ENCODE measurements at regions not wholly inside any gene's neighbourhood (a gene's known extent, or its start where the extent isn't known, plus 50 kb on each side); places are given as distances from the start of the nearest gene placed in this dataset.
"Not testable (repeated sequence)": the region's sequence is repeated elsewhere in the genome, so short reads cannot be mapped to it uniquely, and the experiment has no call there.

DNA sequence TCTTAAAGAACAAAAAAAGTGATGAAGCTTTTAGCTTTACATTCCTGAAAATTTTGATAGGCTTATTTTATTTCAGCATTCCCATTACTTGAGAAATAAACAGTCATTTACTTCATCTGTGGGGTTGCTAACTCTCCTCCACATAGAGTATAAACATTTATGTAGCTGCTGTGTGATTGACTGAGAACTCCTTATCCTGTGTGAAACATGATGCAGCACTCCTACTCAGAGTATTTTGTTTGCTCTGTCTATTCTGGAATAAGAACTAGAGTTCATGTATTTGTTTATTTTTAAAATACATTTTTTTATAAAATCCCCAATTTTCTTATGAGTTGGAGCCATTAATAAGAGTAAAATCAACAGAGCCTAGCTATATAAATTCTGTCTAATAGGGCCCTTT lies 318.7 kb upstream of the SPAG17 start:
- no peak for DNase-seq
- no peak overlapping the region for H3K4me3 Mint-ChIP-seq
- ATAC-seq (replicated peaks in 1 of 2) = no peak
- H3K9me3 Mint-ChIP-seq = peaks cover 2 to 8% of the 10 kb centered on the region in 2 donors
- no peaks in the 10 kb centered on the region for H3K4me1 Mint-ChIP-seq (ENCODE audit: low read depth)
- peaks cover 0 to 3% of the 10 kb centered on the region in 2 donors for H3K36me3 Mint-ChIP-seq (ENCODE audit: insufficient read depth in 2 of 2)
- no peak overlapping the region for H3K27ac Mint-ChIP-seq
- no peaks in the 10 kb centered on the region for H3K27me3 Mint-ChIP-seq (ENCODE audit: low read depth)

DNA sequence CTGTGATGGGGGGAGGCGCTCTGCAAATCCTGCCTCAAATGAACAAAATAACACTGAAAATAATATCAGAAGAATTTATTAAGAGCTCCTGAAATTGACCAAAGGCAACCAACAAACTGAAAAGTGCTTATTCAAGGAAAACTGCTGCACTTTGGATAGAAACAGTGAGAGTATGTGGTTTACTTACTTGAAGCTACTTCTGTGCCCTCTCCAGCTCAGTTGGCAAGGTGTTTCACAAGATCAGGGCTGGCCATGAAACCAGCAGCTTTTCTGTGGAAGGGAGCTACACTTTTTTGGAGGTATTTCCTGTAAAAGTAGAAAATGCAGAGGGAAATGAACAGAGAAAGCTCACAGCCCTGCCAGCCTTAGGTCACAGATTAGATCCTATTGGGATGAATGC lies 310.0 kb upstream of the SPAG17 start:
- no peak overlapping the region for H3K4me3 Mint-ChIP-seq
- no peaks in the 10 kb centered on the region for H3K36me3 Mint-ChIP-seq (ENCODE audit: insufficient read depth in 2 of 2)
- no peak overlapping the region for H3K27ac Mint-ChIP-seq
- no peaks in the 10 kb centered on the region for H3K27me3 Mint-ChIP-seq (ENCODE audit: low read depth)
- no peaks in the 10 kb centered on the region for H3K4me1 Mint-ChIP-seq (ENCODE audit: low read depth)
- H3K9me3 Mint-ChIP-seq = peaks cover 2 to 3% of the 10 kb centered on the region in 2 donors
- ATAC-seq (replicated peaks in 1 of 2) = no peak
- no peak for DNase-seq

DNA sequence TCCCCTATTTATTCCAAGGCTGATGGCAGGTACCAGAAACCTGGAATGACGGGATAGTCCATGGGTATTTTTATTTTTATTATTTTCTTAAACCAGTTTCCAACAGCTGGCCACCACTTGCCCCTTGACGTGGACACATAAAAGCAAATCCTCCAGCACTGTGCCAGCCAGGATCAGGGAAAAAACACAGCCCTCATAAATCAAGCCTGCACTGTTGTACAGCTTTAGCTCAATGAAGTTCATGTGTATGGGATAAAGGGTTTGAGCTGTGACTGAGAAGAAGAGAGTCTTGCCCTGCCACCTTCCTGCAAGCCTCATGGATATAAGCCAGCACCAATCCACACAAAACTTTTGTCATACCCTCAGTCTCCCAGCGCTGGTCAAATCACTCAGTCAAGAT lies 303.8 kb upstream of the SPAG17 start:
- ATAC-seq (replicated peaks in 1 of 2) = no peak
- Mint-ChIP-seq H3K9me3 (peaks cover 9 to 10% of the 10 kb centered on the region in 2 donors), H3K36me3 (ENCODE audit: insufficient read depth in 2 of 2) (no peaks in the 10 kb centered on the region), H3K4me1 (ENCODE audit: low read depth) (no peaks in the 10 kb centered on the region), H3K27ac (no peak overlapping the region), H3K4me3 (no peak overlapping the region), H3K27me3 (ENCODE audit: low read depth) (no peaks in the 10 kb centered on the region)
- no peak for DNase-seq

DNA sequence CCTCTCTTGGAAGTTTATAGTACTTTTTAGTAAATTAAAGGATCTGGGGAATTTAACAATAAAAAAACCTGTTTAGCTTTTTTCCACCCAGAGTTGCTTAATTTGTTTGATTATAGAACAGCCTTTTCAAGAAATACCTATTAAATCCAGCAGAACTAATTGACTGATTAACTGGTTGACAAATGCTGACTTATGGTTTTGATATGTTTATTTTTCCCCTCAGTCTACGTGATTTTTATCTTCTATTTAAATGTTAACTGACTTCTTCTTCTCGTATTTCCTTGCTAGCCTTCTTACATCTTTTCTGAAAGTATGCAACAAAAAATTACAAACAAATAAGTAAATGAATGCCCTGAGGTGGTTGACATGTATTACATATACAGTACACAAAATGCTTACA lies 302.9 kb upstream of the SPAG17 start:
- H3K4me3 Mint-ChIP-seq = no peak overlapping the region
- DNase-seq (no peak), ATAC-seq (replicated peaks in 1 of 2) (no peak)
- peaks cover 9 to 12% of the 10 kb centered on the region in 2 donors for H3K9me3 Mint-ChIP-seq
- H3K4me1 Mint-ChIP-seq (ENCODE audit: low read depth) = no peaks in the 10 kb centered on the region
- H3K36me3 Mint-ChIP-seq (ENCODE audit: insufficient read depth in 2 of 2) = no peaks in the 10 kb centered on the region
- no peak overlapping the region for H3K27ac Mint-ChIP-seq
- no peaks in the 10 kb centered on the region for H3K27me3 Mint-ChIP-seq (ENCODE audit: low read depth)

DNA sequence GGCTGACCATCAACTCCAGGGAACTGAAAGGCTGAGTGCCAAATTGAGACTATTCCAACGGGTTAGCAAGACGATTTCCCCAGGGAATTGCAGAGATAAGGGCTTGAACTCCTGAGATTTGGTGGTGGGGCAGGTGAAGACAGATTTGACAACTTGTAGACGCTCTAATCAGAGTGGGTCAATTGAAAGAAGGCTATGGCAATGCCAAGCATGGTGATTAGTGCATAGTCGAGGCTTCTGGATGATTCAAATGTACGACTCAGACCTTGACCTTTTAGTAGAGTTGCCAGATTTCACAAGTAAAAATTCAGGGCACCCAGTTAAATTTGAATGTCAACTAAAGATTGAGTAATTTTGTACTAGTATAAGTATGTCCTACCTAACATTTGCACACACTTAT lies 302.1 kb upstream of the SPAG17 start:
- Mint-ChIP-seq H3K27me3 (ENCODE audit: low read depth) (no peaks in the 10 kb centered on the region), H3K4me3 (no peak overlapping the region), H3K36me3 (ENCODE audit: insufficient read depth in 2 of 2) (no peaks in the 10 kb centered on the region)

DNA sequence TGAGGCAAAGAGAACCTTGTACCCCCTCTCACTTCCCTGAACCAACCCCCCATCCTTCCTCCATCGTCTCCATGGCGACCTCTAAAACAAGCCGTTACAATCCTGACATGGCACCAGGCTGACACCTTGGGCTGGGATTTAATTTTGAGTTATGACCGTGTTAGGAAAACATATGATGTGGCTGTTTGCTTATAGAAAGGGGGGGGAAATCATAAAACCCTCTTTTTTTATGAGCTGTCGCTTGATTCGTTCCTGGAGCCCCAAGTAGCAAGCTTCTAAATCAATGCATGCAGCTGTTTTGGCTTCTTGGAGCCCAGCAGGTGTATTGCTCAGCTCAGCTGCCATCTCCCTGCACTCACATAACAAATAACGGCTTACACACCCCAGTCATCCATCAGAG lies 301.2 kb upstream of the SPAG17 start:
- no peaks in the 10 kb centered on the region for H3K36me3 Mint-ChIP-seq (ENCODE audit: insufficient read depth in 2 of 2)
- H3K27ac Mint-ChIP-seq = no peak overlapping the region
- H3K9me3 Mint-ChIP-seq = peaks cover 12 to 14% of the 10 kb centered on the region in 2 donors
- DNase-seq = no peak
- no peaks in the 10 kb centered on the region for H3K4me1 Mint-ChIP-seq (ENCODE audit: low read depth)
- ATAC-seq (replicated peaks in 1 of 2) = no peak
- no peaks in the 10 kb centered on the region for H3K27me3 Mint-ChIP-seq (ENCODE audit: low read depth)
- H3K4me3 Mint-ChIP-seq = no peak overlapping the region

More for the DNA sequence above, 302.1 kb upstream of the SPAG17 start:
- Mint-ChIP-seq H3K4me1 (ENCODE audit: low read depth) (no peaks in the 10 kb centered on the region), H3K9me3 (peaks cover 12 to 14% of the 10 kb centered on the region in 2 donors), H3K27ac (no peak overlapping the region)
- ATAC-seq (replicated peaks in 1 of 2) (no peak), DNase-seq (no peak)

DNA sequence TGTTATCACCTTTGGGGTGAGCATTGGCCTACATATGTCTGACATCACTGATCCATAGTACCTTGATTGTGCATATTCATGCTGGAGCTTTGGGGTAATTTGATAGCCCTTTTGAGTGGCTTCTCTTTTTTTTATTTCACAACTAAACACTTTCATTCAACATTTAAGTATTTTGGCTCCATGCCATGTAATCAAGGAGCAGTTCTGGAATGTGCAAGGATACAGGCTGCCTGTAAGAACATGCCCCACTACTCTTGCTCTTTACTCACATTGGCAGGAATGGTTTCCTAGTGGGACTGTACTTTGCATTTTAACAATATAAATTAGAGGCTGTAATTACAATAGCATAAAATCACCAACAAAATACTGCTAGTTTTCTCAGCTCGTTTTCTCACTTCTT lies 300.7 kb upstream of the SPAG17 start:
- Mint-ChIP-seq H3K36me3 (ENCODE audit: insufficient read depth in 2 of 2) (no peaks in the 10 kb centered on the region), H3K27ac (no peak overlapping the region), H3K4me1 (ENCODE audit: low read depth) (no peaks in the 10 kb centered on the region), H3K9me3 (peaks cover 10 to 14% of the 10 kb centered on the region in 2 donors), H3K4me3 (no peak overlapping the region), H3K27me3 (ENCODE audit: low read depth) (no peaks in the 10 kb centered on the region)
- no peak for ATAC-seq (replicated peaks in 1 of 2)
- no peak for DNase-seq

DNA sequence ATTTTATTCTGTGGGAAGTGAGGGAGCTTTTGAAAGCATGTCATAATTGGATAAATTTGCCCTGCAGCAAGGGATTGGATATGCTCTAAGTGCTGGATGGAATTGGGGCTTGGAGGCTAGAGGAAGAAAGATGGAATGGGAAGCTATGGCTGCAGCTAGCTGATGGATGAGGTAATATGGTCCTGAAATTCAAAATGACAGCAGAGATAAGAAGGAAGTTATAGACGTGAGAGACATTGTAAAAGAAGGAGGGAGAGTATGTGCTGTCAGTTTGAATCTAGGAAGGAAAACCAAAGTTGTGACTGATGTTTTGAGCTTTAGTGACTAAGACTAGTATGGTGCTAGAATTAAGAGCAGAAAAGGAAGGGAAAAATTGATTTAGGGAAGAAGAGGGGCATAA lies 299.9 kb upstream of the SPAG17 start:
- DNase-seq (no peak), ATAC-seq (replicated peaks in 1 of 2) (no peak)
- Mint-ChIP-seq H3K36me3 (ENCODE audit: insufficient read depth in 2 of 2) (no peaks in the 10 kb centered on the region), H3K9me3 (peaks cover 10 to 13% of the 10 kb centered on the region in 2 donors), H3K4me1 (ENCODE audit: low read depth) (no peaks in the 10 kb centered on the region), H3K27ac (no peak overlapping the region), H3K27me3 (ENCODE audit: low read depth) (no peaks in the 10 kb centered on the region), H3K4me3 (no peak overlapping the region)

DNA sequence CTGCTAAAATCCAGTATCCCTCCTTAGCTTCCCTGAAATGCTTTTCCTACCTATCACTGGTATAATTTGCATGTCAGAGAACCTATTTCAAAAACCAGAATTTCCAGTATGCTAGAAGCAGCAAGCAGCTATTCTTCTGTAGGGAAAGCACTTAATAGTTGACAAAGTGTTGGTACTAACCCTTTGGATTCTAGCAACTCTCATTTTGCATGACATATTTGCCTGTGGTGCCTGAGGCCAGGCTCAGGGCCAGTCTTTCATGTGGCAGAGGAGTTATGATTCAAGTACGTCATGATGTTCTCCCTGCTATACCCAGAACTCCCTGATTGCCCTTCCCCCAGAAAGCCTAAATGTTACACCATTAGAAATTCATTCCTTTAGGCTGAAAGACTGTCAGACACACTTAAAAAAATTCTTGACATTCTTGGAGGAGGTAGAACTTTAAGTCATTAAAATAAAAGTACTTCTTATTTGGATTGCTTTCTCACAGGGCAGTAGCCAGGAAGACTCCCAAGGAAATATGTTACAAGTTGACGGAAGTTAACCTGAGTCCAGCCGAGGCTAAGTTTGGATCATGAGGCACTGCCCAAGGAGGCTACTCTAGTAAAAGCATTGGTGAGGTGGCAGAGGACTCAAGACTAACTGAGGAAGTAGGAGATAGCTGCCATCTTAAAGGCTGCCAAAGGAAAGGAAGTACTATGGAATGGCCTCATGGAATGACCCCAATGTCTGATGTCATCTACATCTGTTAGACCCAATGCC lies 298.4 kb upstream of the SPAG17 start:
- no peaks in the 10 kb centered on the region for H3K4me1 Mint-ChIP-seq (ENCODE audit: low read depth)
- no peak overlapping the region for H3K4me3 Mint-ChIP-seq
- no peaks in the 10 kb centered on the region for H3K36me3 Mint-ChIP-seq (ENCODE audit: insufficient read depth in 2 of 2)
- no peak overlapping the region for H3K27ac Mint-ChIP-seq
- peaks cover 10 to 13% of the 10 kb centered on the region in 2 donors for H3K9me3 Mint-ChIP-seq
- H3K27me3 Mint-ChIP-seq (ENCODE audit: low read depth) = no peaks in the 10 kb centered on the region
- DNase-seq (no peak), ATAC-seq (replicated peaks in 1 of 2) (no peak)

DNA sequence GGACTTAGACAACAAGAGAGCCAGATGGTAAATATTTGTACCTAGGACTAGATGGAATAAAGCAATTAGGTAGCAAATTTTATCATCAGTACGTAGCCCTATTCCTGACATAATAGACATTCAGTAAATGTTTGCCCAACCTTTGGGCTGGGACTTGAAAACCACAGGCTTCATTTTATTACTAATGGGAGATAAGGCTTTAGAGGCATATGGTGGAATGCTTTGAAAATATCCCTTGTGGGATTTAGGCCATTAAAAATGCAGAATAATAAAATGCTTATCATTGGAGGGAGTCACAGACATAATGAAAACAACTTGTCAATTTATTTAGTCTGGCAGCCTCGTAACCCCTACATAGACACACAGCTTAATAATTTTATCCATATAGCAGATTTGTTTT lies 296.1 kb upstream of the SPAG17 start:
- H3K27me3 Mint-ChIP-seq (ENCODE audit: low read depth) = no peaks in the 10 kb centered on the region
- ATAC-seq (replicated peaks in 1 of 2) = no peak
- no peak overlapping the region for H3K27ac Mint-ChIP-seq
- no peaks in the 10 kb centered on the region for H3K4me1 Mint-ChIP-seq (ENCODE audit: low read depth)
- H3K4me3 Mint-ChIP-seq = no peak overlapping the region
- DNase-seq = no peak
- no peaks in the 10 kb centered on the region for H3K36me3 Mint-ChIP-seq (ENCODE audit: insufficient read depth in 2 of 2)
- peaks cover 10 to 16% of the 10 kb centered on the region in 2 donors for H3K9me3 Mint-ChIP-seq

DNA sequence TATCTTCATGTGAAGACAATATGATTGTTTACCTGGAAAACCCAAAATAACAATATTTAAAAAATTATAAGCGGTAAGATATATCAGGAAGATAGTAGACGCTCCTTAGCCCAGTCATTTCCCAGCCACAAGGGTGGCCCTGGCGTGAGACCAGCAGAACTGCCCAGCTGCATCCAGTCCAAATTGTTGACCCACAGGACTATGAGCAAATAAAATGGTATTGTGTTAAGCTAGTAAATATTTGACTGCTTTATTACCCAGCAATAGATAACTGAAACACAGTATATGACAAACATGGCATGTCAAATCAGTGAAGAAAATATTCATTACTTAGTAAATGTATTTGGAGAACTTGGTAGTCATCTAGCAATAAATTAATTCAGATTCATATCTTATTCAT lies 294.3 kb upstream of the SPAG17 start:
- no peak overlapping the region for H3K27ac Mint-ChIP-seq
- H3K9me3 Mint-ChIP-seq = peaks cover 7 to 12% of the 10 kb centered on the region in 2 donors
- no peaks in the 10 kb centered on the region for H3K36me3 Mint-ChIP-seq (ENCODE audit: insufficient read depth in 2 of 2)
- no peaks in the 10 kb centered on the region for H3K27me3 Mint-ChIP-seq (ENCODE audit: low read depth)
- H3K4me1 Mint-ChIP-seq (ENCODE audit: low read depth) = no peaks in the 10 kb centered on the region
- DNase-seq (no peak), ATAC-seq (replicated peaks in 1 of 2) (no peak)
- no peak overlapping the region for H3K4me3 Mint-ChIP-seq

DNA sequence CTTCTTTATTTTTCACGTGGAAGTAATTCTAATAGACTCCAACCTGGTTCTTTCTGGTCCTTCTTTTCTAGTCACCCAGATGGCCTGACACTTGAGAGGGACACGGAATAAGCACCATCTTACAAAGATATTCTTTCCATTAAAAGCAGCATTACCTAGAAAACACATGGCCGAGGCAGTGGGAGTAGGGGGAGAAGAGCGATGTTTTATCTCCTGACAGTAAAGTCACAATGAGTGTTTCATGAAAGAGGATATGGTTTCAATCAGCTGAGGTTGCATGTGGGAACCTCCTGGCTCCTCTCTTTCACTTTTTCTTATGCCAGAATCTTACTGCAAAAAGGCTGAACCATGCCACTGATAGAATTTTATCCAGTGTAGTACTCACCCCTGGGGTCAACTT lies 288.8 kb upstream of the SPAG17 start:
- Mint-ChIP-seq H3K36me3 (ENCODE audit: insufficient read depth in 2 of 2) (no peaks in the 10 kb centered on the region), H3K27ac (no peak overlapping the region), H3K27me3 (ENCODE audit: low read depth) (no peaks in the 10 kb centered on the region), H3K4me1 (ENCODE audit: low read depth) (no peaks in the 10 kb centered on the region), H3K9me3 (peaks cover 3 to 5% of the 10 kb centered on the region in 2 donors), H3K4me3 (no peak overlapping the region)
- ATAC-seq (replicated peaks in 1 of 2) = no peak
- no peak for DNase-seq

DNA sequence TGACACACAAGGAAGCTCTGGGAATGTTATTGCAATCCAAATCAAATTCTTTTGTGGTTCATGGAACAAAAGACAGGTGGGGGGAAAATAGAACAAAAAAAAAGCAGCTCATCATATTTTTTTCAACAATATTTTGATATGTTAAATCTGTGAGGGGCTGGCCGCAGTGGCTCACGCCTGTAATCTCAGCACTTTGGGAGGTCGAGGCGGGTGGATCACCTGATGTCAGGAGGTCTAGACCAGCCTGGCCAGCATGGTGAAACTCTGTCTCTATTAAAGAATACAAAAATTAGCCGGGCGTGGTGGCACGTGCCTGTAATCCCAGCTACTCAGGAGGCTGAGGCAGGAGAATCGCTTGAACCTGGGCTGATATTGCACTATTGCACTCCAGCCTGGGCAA lies 279.4 kb upstream of the SPAG17 start:
- H3K27ac Mint-ChIP-seq; H3K9me3 Mint-ChIP-seq; DNase-seq; H3K36me3 Mint-ChIP-seq (ENCODE audit: insufficient read depth in 2 of 2); H3K27me3 Mint-ChIP-seq (ENCODE audit: low read depth); ATAC-seq (replicated peaks in 1 of 2); H3K4me3 Mint-ChIP-seq; H3K4me1 Mint-ChIP-seq (ENCODE audit: low read depth): not testable (repeated sequence)

DNA sequence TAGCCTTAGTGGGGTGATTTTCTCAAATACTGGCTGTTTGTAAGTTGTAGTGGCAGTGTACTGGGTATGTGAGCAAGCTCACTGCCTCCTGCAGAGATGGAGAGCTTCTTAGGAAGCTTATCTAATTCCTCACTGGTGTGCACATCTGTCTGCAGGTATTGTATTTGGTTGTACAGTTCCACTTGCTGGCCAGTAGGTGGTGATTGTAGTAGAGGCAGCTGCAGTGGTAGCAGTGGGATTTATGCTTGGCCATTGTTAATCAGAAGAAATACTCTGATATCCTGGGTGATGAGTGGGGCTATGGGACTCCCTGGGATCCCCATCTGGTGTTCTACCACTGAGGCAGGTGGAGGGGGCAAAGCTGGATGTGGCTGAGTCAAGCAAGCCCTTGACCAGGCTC lies 276.1 kb upstream of the SPAG17 start:
- ATAC-seq (replicated peaks in 1 of 2) (no peak), DNase-seq (no peak)
- Mint-ChIP-seq H3K27me3 (ENCODE audit: low read depth) (no peaks in the 10 kb centered on the region), H3K4me1 (ENCODE audit: low read depth) (no peaks in the 10 kb centered on the region), H3K4me3 (no peak overlapping the region), H3K27ac (no peak overlapping the region), H3K36me3 (ENCODE audit: insufficient read depth in 2 of 2) (no peaks in the 10 kb centered on the region), H3K9me3 (peaks cover 5 to 13% of the 10 kb centered on the region in 2 donors)
